SK-N-SH treated with all-trans-retinoic acid at 6 μM for 48 hours (cell line): ENCODE measurements at regions not wholly inside any gene's neighbourhood (a gene's known extent, or its start where the extent isn't known, plus 50 kb on each side); places are given as distances from the start of the nearest gene placed in this dataset.

Experiments used
- ATAC-seq: fragments of 200-7000 bp; cut with Tn5 transposase; 3 replicates; pipeline ENCODE4 v1.9.1; 2020; ENCODE audit warnings: mild to moderate bottlenecking, moderate library complexity
- ARNTL ChIP-seq: fragments of 450-650 bp; formaldehyde crosslinking; IDR thresholded peaks from 2 replicates; pipeline ENCODE4 v1.5.0; 2020; ENCODE audit warnings: low read depth, mild to moderate bottlenecking, moderate library complexity, borderline replicate concordance
- BACH2 ChIP-seq: fragments of 250-450 bp; sonication (Bioruptor Pico); IDR thresholded peaks from 2 replicates; pipeline ENCODE4 v1.9.0; 2021; ENCODE audit warnings: mild to moderate bottlenecking, borderline replicate concordance
- CSDC2 ChIP-seq: fragments of 250-450 bp; sonication (Bioruptor Pico); IDR thresholded peaks from 2 replicates; pipeline ENCODE4 v1.5.0; 2020; ENCODE audit warnings: mild to moderate bottlenecking, moderate library complexity
- CSRNP3 ChIP-seq: fragments of 250-450 bp; sonication (Bioruptor Pico); IDR thresholded peaks from 2 replicates; pipeline ENCODE4 v1.5.1; 2021; ENCODE audit warnings: mild to moderate bottlenecking, moderate library complexity
- ESRRG ChIP-seq: fragments of 250-450 bp; sonication (Bioruptor Pico); IDR thresholded peaks from 2 replicates; pipeline ENCODE4 v1.6.1; 2021; ENCODE audit warnings: mild to moderate bottlenecking
- ISL1 ChIP-seq: fragments of 250-450 bp; sonication (Bioruptor Pico); IDR thresholded peaks from 2 replicates; pipeline ENCODE4 v2.1.2; 2022; ENCODE audit warnings: mild to moderate bottlenecking, moderate library complexity
- PPARA ChIP-seq: fragments of 250-450 bp; sonication (Bioruptor Pico); IDR thresholded peaks from 2 replicates; pipeline ENCODE4 v1.5.0; 2020; ENCODE audit warnings: mild to moderate bottlenecking, borderline replicate concordance
- TOX ChIP-seq: fragments of 250-450 bp; sonication (Bioruptor Pico); IDR thresholded peaks from 2 replicates; pipeline ENCODE4 v1.8.0; 2021; ENCODE audit warnings: mild to moderate bottlenecking, moderate library complexity, borderline replicate concordance
- ZC3H10 ChIP-seq: fragments of 250-450 bp; sonication (Bioruptor Pico); IDR thresholded peaks from 2 replicates; pipeline ENCODE4 v1.5.1; 2021; ENCODE audit warnings: mild to moderate bottlenecking, moderate library complexity
- ZFP3 ChIP-seq: fragments of 250-450 bp; sonication (Bioruptor Pico); IDR thresholded peaks from 2 replicates; pipeline ENCODE4 v1.5.0; 2020; ENCODE audit warnings: mild to moderate bottlenecking, moderate library complexity
- ZFP30 ChIP-seq: fragments of 450-650 bp; formaldehyde crosslinking; IDR thresholded peaks from 2 replicates; pipeline ENCODE4 v1.5.0; 2022; ENCODE audit warnings: mild to moderate bottlenecking, moderate library complexity
- ZNF70 ChIP-seq: fragments of 450-650 bp; formaldehyde crosslinking; IDR thresholded peaks from 2 replicates; pipeline ENCODE4 v1.5.0; 2020; ENCODE audit warnings: mild to moderate bottlenecking, moderate library complexity
- ZNF8 ChIP-seq: fragments of 450-650 bp; formaldehyde crosslinking; IDR thresholded peaks from 2 replicates; pipeline ENCODE4 v1.5.0; 2020; ENCODE audit warnings: mild to moderate bottlenecking, moderate library complexity
- TF ChIP-seq, protein P1 (sequence below): fragments of 250-450 bp; sonication (Bioruptor Pico); IDR thresholded peaks from 2 replicates; pipeline ENCODE4 v1.8.0; 2021; ENCODE audit warnings: low read depth, mild to moderate bottlenecking, moderate library complexity, borderline replicate concordance
- TF ChIP-seq, protein P2 (sequence below): fragments of 250-450 bp; sonication (Bioruptor Pico); IDR thresholded peaks from 2 replicates; pipeline ENCODE4 v1.5.0; 2020; ENCODE audit warnings: mild to moderate bottlenecking, moderate library complexity
- TF ChIP-seq, protein P3 (sequence below): fragments of 250-450 bp; sonication (Bioruptor Pico); IDR thresholded peaks from 2 replicates; pipeline ENCODE4 v1.8.0; 2020; ENCODE audit warnings: mild to moderate bottlenecking, moderate library complexity, borderline replicate concordance

DNA sequence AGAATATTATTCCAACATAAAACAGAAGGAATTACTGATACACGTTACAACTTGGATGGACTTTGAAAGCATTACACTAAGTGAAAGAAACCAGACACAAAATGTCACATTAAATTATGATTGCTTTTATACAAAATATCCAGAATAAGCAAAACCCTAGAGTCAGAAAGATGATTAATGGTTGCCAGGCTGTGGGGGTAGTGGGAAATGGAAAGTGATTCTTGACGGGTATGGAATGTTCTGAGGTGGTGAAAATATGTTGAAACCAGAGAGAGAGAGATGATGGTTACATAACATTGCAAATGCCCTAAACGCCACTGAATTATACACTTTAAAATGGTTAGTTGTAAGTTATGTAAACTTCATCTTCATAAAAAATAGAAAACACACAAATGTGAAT, 1057.2 kb upstream of the TMEFF2 start:
- TF ChIP-seq ISL1 (CRISPR knock-in tag) (peak; percentile 81), ESRRG (no peak), ARNTL (no peak), ZNF70 (CRISPR knock-in tag) (no peak), CSDC2 (CRISPR knock-in tag) (no peak), TOX (peak; percentile 78; the same call in 1 of the 2 replicates), ZFP30 (no peak), ZC3H10 (CRISPR knock-in tag) (peak; percentile 86), CSRNP3 (no peak), BACH2 (CRISPR knock-in tag) (no peak), ZFP3 (CRISPR knock-in tag) (no peak)
- TF ChIP-seq, protein P1, sequence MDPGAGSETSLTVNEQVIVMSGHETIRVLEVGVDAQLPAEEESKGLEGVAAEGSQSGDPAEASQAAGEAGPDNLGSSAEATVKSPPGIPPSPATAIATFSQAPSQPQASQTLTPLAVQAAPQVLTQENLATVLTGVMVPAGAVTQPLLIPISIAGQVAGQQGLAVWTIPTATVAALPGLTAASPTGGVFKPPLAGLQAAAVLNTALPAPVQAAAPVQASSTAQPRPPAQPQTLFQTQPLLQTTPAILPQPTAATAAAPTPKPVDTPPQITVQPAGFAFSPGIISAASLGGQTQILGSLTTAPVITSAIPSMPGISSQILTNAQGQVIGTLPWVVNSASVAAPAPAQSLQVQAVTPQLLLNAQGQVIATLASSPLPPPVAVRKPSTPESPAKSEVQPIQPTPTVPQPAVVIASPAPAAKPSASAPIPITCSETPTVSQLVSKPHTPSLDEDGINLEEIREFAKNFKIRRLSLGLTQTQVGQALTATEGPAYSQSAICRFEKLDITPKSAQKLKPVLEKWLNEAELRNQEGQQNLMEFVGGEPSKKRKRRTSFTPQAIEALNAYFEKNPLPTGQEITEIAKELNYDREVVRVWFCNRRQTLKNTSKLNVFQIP (CRISPR knock-in tag) = peak; percentile 63; the same call in 1 of the 2 replicates
- TF ChIP-seq, protein P2, sequence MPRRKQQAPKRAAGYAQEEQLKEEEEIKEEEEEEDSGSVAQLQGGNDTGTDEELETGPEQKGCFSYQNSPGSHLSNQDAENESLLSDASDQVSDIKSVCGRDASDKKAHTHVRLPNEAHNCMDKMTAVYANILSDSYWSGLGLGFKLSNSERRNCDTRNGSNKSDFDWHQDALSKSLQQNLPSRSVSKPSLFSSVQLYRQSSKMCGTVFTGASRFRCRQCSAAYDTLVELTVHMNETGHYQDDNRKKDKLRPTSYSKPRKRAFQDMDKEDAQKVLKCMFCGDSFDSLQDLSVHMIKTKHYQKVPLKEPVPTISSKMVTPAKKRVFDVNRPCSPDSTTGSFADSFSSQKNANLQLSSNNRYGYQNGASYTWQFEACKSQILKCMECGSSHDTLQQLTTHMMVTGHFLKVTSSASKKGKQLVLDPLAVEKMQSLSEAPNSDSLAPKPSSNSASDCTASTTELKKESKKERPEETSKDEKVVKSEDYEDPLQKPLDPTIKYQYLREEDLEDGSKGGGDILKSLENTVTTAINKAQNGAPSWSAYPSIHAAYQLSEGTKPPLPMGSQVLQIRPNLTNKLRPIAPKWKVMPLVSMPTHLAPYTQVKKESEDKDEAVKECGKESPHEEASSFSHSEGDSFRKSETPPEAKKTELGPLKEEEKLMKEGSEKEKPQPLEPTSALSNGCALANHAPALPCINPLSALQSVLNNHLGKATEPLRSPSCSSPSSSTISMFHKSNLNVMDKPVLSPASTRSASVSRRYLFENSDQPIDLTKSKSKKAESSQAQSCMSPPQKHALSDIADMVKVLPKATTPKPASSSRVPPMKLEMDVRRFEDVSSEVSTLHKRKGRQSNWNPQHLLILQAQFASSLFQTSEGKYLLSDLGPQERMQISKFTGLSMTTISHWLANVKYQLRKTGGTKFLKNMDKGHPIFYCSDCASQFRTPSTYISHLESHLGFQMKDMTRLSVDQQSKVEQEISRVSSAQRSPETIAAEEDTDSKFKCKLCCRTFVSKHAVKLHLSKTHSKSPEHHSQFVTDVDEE (CRISPR knock-in tag) = no peak
- TF ChIP-seq, protein P3, sequence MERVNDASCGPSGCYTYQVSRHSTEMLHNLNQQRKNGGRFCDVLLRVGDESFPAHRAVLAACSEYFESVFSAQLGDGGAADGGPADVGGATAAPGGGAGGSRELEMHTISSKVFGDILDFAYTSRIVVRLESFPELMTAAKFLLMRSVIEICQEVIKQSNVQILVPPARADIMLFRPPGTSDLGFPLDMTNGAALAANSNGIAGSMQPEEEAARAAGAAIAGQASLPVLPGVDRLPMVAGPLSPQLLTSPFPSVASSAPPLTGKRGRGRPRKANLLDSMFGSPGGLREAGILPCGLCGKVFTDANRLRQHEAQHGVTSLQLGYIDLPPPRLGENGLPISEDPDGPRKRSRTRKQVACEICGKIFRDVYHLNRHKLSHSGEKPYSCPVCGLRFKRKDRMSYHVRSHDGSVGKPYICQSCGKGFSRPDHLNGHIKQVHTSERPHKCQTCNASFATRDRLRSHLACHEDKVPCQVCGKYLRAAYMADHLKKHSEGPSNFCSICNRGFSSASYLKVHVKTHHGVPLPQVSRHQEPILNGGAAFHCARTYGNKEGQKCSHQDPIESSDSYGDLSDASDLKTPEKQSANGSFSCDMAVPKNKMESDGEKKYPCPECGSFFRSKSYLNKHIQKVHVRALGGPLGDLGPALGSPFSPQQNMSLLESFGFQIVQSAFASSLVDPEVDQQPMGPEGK (CRISPR knock-in tag) = peak; percentile 66; the same call in 1 of the 2 replicates
- TF ChIP-seq, all 23 proteins: peak for 5
- ATAC-seq = peak; percentile 74

- no peak for ATAC-seq
- TF ChIP-seq ARNTL (no peak), CSRNP3 (no peak), BACH2 (CRISPR knock-in tag) (no peak)
Measured at GRCh38 chr2:193250389-193250788, 1055.7 kb upstream of the TMEFF2 start.

- ATAC-seq = no peak
Measured at GRCh38 chr2:193240752-193241151, 1046.0 kb upstream of the TMEFF2 start.

DNA sequence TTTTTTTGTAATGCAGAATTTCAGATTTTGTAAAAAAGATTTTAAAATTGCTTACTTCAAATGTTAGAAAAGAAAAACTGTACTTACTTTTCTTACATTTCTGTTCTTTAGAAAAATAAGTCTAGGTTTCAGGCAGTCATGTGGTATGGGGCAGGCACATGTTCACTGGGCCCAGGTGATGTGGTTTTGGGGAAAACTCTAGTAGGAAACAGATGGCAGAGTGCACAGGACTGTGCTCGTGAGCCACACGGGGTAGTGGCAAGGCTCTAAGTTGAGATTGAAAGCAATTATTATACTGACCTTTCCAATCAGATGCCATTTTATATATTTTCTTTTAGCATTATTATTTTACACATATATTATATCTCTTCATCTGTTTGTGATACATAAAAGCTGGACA, 1036.9 kb upstream of the TMEFF2 start:
- TF ChIP-seq ZNF8 (no peak), TOX (no peak), PPARA (CRISPR knock-in tag) (no peak)
- TF ChIP-seq, protein P2 (CRISPR knock-in tag) = no peak
- TF ChIP-seq, all 23 proteins: peak for 0
- no peak for ATAC-seq

More at GRCh38 chr2:193240752-193241151, 1046.0 kb upstream of the TMEFF2 start:
- TF ChIP-seq ZFP3 (CRISPR knock-in tag) = no peak
